MCF 10A (cell line): ENCODE measurements at regions not wholly inside any gene's neighbourhood (a gene's known extent, or its start where the extent isn't known, plus 50 kb on each side); places are given as distances from the start of the nearest gene placed in this dataset.

Source experiments
- BruUV-seq: library from RNA; stranded (reverse); fragments of 400-500 nt; replicated peaks from 2 replicates; lab custom pipeline; 2021; lab: Mats Ljungman, UMichigan
- CTCF ChIA-PET: fragments of 300-600 bp; sonication (Branson Sonifier 250); formaldehyde crosslinking; extraction: SDS; loops from one replicate; lab custom pipeline; 2021; ENCODE audit warnings: antibody characterized with exemption, inconsistent platforms; lab: Yijun Ruan, JAX
- POLR2A ChIA-PET: fragments of 300-600, 350-650 bp; sonication (Branson Sonifier 250); formaldehyde crosslinking; extraction: SDS; loops from one replicate; lab custom pipeline; 2020; ENCODE audit warnings: antibody characterized with exemption, inconsistent platforms; lab: Yijun Ruan, JAX
- DNase-seq: peaks from one replicate; pipeline ENCODE4 v3.0.0-alpha.2; 2018; ENCODE audit not compliant: unreplicated experiment
- H3K27ac Mint-ChIP-seq: one replicate; pipeline ENCODE4 v1.8.0; 2022; ENCODE audit warnings: mild to moderate bottlenecking, low read depth, mixed read lengths; ENCODE audit not compliant: unreplicated experiment
- H3K27me3 Mint-ChIP-seq: one replicate; pipeline ENCODE4 v1.8.0; 2022; ENCODE audit warnings: mixed read lengths; ENCODE audit not compliant: insufficient read depth, unreplicated experiment
- H3K36me3 Mint-ChIP-seq: one replicate; pipeline ENCODE4 v1.8.0; 2022; ENCODE audit warnings: mild to moderate bottlenecking, moderate library complexity, mixed read lengths; ENCODE audit not compliant: insufficient read depth, unreplicated experiment
- H3K4me1 Mint-ChIP-seq: one replicate; pipeline ENCODE4 v1.8.0; 2022; ENCODE audit warnings: mixed read lengths; ENCODE audit not compliant: insufficient read depth, unreplicated experiment
- H3K4me3 Mint-ChIP-seq: one replicate; pipeline ENCODE4 v1.8.0; 2022; ENCODE audit warnings: mild to moderate bottlenecking, moderate library complexity, mixed read lengths; ENCODE audit not compliant: unreplicated experiment
- H3K9me3 Mint-ChIP-seq: one replicate; pipeline ENCODE4 v1.8.0; 2022; ENCODE audit warnings: mixed read lengths; ENCODE audit not compliant: unreplicated experiment
- intact Hi-C: fragments of 100-400 bp; cut with micrococcal nuclease; formaldehyde crosslinking; loops from 2 replicates; pipeline ENCODE4 v1.14.1; 2022
- TF ChIP-seq, protein P1 (sequence below): fragments of 200-600 bp; IDR thresholded peaks from one replicate; pipeline ENCODE4 v1.8.0; 2022; ENCODE audit warnings: antibody characterized with exemption, mild to moderate bottlenecking; ENCODE audit not compliant: unreplicated experiment

DNA sequence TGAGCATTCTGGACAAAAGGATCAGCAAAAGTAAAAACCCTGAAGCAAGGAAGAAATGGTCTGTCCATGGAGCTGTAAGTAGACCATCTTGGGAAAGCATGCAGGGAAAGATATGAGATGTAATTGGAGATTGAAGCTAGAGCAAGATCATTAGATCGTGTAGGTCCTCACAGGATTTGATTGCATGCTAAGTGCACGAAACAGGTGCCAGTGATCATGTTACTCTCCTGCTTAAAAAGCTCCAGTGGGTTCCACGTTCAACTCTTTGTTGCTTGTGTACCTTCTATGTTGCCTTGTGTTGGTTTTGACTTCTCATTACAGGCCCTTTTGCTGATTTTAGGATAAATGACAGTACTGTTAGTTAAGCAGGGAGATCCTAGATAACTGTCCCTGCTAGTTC lies 442.0 kb downstream of the DMRT2 start:
- Mint-ChIP-seq H3K27ac (no peak overlapping the region), H3K4me3 (no peak overlapping the region), H3K9me3 (no peaks in the 10 kb centered on the region), H3K36me3 (no peaks in the 10 kb centered on the region), H3K4me1 (peaks cover 23% of the 10 kb centered on the region), H3K27me3 (no peaks in the 10 kb centered on the region)
- ChIA-PET CTCF (no interaction called here), POLR2A (interaction anchor here (0.6 to 1.0 kb wide), 2 partner anchors 16 to 392 kb away, joined by 3 read pairs; no protein-coding TSS in a partner anchor)
- no peak for DNase-seq
- BruUV-seq: no TSS peak
- intact Hi-C loops: no loop called here
- TF ChIP-seq, protein P1, sequence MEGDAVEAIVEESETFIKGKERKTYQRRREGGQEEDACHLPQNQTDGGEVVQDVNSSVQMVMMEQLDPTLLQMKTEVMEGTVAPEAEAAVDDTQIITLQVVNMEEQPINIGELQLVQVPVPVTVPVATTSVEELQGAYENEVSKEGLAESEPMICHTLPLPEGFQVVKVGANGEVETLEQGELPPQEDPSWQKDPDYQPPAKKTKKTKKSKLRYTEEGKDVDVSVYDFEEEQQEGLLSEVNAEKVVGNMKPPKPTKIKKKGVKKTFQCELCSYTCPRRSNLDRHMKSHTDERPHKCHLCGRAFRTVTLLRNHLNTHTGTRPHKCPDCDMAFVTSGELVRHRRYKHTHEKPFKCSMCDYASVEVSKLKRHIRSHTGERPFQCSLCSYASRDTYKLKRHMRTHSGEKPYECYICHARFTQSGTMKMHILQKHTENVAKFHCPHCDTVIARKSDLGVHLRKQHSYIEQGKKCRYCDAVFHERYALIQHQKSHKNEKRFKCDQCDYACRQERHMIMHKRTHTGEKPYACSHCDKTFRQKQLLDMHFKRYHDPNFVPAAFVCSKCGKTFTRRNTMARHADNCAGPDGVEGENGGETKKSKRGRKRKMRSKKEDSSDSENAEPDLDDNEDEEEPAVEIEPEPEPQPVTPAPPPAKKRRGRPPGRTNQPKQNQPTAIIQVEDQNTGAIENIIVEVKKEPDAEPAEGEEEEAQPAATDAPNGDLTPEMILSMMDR: no peak

DNA sequence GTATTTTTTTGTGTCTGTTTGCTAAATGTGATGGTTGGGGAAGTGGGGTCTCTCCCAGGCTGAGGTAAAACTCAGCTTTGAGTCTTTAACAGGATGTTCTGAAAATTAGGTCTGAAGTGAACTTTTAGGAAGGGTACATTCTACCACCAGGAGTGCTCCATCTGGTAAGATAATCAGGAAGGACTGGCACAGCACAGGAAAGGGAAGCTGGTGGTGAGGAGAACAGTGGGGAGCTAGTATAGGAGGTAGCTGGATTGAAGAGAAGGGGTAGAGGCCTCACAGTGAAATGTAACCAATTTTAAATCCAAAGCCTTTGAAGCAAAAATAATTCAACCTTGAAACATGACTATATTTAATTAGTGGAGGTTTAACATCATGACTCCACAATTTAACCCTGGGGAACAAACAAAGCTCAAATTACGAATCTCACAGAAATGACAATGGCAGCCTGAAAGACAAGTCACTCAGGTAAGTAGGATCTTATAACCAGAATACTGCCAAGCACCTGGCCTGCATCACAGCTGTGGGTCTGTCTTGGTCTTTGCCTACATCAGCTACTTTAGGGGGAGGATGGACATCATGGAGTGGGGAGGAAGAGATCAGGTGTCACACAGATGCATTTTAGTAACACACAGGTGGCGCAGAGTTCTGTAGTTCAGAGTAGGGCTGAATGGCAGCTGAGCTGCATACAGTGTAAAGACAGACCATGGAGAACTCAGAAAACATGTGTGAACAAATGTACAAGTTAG lies 445.3 kb downstream of the DMRT2 start:
- CTCF ChIA-PET: no interaction called here
- TF ChIP-seq, protein P1: no peak
- Mint-ChIP-seq H3K9me3 (no peaks in the 10 kb centered on the region), H3K27me3 (no peaks in the 10 kb centered on the region), H3K4me1 (peaks cover 13% of the 10 kb centered on the region), H3K27ac (no peak overlapping the region), H3K4me3 (no peak overlapping the region), H3K36me3 (no peaks in the 10 kb centered on the region)
- POLR2A ChIA-PET: interaction anchor here (0.6 kb wide), 1 partner anchor 142 kb away, joined by 3 read pairs; no protein-coding TSS in a partner anchor
- BruUV-seq: no TSS peak
- intact Hi-C loops: no loop called here
- DNase-seq: no peak

DNA sequence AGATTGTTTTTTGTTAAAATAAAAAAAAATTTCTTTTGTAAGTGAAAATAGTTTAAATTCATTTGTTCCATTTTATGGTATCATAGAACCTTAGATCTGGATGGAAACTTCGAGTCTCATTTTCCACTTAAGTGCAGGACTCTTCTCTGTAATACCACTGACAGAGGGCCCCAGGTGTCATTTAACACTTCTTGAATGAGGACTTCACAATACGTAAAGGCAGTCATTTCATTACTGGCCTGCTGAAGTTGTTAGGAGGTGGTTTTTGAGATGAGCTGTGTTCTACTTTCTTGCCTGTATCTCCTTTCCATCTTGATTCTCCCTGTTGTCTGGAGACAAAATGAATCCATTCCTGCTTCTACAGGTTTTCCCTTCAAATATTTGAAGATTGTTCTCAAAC lies 455.3 kb downstream of the DMRT2 start:
- TF ChIP-seq, protein P1: no peak
- CTCF ChIA-PET: no interaction called here
- Mint-ChIP-seq H3K4me1 (no peaks in the 10 kb centered on the region), H3K36me3 (no peaks in the 10 kb centered on the region), H3K4me3 (no peak overlapping the region), H3K27ac (no peak overlapping the region), H3K9me3 (no peaks in the 10 kb centered on the region), H3K27me3 (no peaks in the 10 kb centered on the region)
- intact Hi-C loops: no loop called here
- DNase-seq: no peak
- POLR2A ChIA-PET: no interaction called here
- BruUV-seq: no TSS peak

- TF ChIP-seq, protein P1: no peak
- Mint-ChIP-seq H3K27me3 (no peaks in the 10 kb centered on the region), H3K36me3 (no peaks in the 10 kb centered on the region), H3K27ac (no peak overlapping the region), H3K9me3 (no peaks in the 10 kb centered on the region), H3K4me3 (no peak overlapping the region), H3K4me1 (no peaks in the 10 kb centered on the region)
- no TSS peak for BruUV-seq
- CTCF ChIA-PET: interaction anchor here (1.5 kb wide), 1 partner anchor 109 kb away, joined by 4 read pairs; no protein-coding TSS in a partner anchor
- intact Hi-C loops: no loop called here
- POLR2A ChIA-PET: no interaction called here
- no peak for DNase-seq
These were observed 460.6 kb downstream of the DMRT2 start for GRCh38 chr9:1510712-1511111.
